NCI-H69 (cell line): ENCODE measurements at regions not wholly inside any gene's neighbourhood (a gene's known extent, or its start where the extent isn't known, plus 50 kb on each side); places are given as distances from the start of the nearest gene placed in this dataset.
"Not testable (repeated sequence)": the region's sequence is repeated elsewhere in the genome, so short reads cannot be mapped to it uniquely, and the experiment has no call there.

ENCODE experiments used
- DNase-seq: peaks from one replicate; lab custom pipeline; 2025; lab: John Stamatoyannopoulos, UW

DNA sequence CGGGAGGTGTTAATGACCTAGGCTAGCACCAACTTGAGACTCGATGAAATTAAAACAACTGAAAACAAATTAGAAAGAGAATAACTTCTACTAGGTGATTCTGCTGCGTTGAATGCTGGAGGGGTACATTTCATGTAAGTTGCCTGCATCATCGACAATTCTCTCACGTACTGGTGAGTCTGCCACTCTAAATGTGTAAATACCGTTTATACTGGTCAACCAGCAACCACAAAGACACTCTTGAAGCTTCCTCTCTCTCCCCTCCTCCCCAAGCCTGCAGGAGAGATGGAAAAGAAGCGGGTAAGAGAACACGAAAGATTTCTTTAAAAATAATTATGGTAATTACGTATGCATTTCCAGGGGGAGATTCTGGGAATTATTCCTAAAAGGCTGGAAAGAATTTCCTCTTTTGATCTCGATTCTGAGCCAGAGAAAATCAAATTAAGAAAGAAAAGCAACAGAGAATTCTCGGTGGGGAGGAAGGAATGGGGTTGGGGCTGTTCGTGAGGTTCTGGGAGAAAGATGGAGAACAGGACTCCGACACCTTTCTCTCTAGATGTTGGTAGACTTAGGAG, 68.6 kb upstream of the MRTFB start:
- DNase-seq = peak; percentile 14

DNA sequence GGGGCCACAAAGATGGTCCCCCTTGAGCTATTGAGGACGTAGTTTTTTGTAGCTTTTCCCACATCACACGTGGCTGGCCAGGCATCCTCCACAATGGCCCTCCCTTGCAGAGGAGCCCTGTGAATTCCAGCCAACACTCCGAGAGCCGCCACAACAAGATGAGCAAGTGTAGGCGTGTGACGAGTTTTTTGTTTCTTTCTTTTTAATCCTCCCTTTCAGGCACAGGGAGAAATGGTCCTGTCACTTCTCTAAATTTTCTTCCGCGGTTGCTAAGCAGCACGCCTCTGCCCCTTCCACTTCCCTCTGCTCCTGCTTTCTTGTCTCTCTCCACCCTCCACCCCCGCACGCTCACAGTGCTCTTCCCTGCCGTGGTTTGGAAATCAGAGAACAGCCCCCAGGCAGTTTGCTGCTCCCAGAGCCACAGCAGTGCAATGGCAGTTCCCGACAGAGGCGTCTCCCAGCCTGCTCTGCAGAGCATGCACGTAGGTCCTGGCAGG, 68.0 kb upstream of the MRTFB start:
- DNase-seq = peak; percentile 90

- no peak for DNase-seq
Observed at GRCh38 chr16:14004031-14004728, 66.9 kb upstream of the MRTFB start.

- no peak for DNase-seq
Observed at GRCh38 chr16:14004729-14005315, 66.3 kb upstream of the MRTFB start.

DNA sequence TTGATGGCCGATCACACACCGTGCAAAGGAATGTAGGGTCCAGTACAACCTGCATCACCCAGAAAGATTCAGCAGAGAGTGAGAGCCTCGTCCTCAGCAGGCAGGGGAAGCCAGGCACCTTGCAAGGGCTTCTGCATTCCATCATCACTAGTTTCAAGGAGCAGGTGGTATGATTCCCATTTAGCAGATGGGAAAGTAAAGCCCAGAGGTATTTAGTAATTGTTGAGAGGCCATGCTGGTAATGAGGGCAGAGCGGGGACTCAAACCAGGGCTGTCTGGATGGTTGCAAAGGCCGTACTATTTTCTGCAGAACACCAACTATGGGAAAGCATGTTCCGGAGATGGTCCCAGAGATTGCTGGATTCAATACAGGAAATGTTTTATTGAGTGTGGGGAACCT, 65.8 kb upstream of the MRTFB start:
- no peak for DNase-seq

DNA sequence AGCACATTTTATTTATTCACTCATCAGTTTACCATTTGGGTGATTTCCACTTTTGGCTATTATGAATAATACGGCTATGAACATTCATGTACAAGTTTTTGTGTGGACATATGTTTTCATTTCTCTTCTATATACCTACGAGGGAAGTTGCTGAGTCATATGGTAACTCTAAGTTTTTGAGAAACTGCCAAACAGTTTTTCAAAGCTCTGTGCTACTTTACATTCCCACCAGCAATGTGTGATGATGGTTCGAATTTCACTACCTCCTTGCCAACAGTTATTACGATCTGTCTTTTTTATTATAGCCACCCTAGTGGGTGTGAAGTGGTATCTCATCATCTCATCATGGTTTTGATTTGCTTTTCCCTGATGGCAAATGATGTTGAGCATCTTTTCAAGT, 63.7 kb upstream of the MRTFB start:
- DNase-seq = peak; percentile 69

DNA sequence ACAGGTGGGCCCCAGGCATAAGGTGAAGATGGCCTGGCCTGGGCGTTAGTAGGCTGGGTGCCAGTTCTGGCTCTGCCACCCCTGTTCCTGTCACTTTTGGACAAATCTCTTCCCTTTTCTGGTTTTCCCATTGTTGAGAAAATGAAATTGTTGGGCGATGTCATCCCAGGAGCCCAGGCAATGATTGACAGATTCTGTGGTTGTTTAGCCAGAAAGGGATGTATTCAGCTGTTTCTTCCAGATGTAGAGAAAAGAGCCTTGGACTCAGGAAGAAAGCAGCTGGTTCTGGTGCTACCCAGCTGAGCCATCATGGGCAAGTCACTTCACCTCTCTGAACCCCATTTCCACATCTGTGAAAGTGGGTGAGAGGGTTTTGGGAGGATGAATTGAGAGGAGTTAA, 60.1 kb upstream of the MRTFB start:
- no peak for DNase-seq

- DNase-seq = peak; percentile 38
Observed at GRCh38 chr16:14011846-14012245, 59.3 kb upstream of the MRTFB start.

GRCh38 chr16:14013145-14013570, 58.0 kb upstream of the MRTFB start:
- no peak for DNase-seq

DNA sequence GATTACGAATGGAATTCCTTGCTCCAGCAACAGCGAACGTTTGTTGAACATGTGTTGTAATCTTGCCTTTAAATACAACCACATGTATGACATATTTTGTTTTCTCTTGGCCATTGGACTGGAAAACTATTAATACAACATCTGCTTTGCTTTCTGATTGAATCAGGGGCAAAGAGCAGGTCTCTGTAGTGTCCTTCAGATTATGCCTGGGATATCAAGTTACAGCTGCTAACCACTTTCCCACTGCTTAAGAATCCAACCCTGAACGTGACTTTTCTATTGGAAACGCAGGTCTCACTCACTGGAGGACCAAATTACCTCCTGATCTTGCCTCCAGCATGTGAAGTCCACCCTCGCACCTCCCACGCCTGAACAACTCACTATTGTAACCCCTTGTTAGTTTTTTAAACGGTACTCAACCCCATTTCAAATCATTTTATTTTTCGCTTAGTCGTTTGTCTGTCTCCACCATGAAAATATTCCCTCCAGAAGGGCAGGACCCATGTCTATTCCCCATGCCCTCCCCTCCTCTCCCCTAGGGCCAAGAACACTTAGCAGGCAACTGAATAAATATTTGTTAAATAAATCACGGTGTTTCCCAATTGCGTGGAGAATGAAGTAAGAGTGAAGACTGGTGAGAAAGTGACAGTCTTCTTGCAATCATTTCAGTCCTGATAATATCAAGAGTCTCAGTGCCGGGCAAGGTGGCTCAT, 57.4 kb upstream of the MRTFB start:
- peak; percentile 91 for DNase-seq

GRCh38 chr16:14014284-14014625, 56.9 kb upstream of the MRTFB start:
- no peak for DNase-seq

DNA sequence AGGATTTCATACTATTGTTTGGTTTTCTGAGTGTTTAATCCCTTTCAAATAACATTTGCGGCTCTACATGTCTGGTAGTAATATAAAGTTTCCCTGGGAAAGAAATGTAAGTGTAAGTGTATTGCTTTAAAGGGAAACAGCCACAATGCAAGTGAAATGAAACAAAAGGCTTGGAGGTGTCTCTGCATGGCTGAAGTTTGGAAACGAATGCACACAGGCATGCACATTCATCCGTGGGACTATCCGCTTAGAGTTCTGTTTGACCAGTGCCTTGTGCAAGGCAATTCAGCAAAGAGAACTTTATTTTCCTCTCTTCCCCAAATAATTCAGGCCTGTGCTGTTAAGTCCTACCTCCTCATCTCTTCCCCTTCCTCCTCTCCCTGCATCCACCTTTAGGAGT, 56.1 kb upstream of the MRTFB start:
- no peak for DNase-seq

DNA sequence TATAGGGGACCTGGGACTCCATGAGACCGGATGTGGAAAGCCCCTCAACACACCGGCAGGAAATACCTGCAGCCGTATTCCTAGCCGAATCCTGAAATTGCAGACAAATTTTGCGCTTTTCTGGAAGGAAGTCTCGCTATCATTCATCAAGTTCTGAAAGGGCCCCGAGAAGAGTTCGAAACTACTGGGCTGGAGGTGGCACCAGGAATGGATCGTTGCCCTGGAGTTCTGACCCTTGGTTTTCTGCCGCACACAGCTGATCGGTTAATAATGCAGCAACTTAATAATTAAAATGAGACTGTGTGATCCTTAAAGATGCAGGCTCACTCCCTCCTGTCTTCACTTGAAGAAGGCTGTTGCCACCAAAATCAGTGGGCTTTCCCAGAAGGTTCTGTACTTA, 55.7 kb upstream of the MRTFB start:
- no peak for DNase-seq

DNA sequence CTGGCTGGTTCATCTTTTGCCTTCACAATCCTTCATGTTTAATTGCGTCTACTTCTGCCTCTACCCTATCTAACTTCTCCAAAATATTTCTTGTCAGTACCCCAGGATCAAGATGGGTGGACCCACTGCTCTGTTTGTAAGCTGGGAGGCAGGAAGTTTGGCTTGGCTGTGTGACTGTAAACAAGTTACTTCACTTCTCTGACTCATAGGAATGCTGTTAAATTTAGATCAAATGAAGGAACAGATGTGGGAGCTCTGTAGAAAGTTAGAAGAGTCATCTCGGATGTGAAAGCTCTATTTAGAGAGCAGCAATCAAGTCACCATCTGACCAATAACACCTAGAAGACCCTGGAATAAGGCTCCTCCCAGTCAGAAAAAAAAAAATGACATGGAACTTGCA, 55.2 kb upstream of the MRTFB start:
- DNase-seq = no peak

GRCh38 chr16:14016362-14016761, 54.8 kb upstream of the MRTFB start:
- DNase-seq = not testable (repeated sequence)

- no peak for DNase-seq
Observed at GRCh38 chr16:14017886-14018285, 53.2 kb upstream of the MRTFB start.

DNA sequence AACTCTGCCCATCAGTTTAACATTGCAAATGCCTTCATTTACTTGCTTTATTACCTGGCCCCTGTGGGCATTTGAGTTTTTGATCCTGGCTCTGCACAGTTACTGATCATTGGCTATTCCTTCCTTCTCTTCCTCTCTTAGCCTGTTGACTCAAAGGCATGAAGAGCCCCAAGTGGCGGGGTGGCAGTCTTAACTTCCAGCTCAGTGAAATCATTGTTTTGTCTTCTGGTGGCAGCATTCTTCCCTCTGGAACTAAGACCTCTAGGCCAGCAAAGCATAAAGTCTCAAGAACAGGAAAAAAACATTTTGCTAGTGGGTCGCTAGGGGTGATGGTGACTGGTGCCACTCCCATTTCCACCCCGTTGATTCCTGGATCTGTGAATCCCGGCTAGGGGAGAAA, 52.3 kb upstream of the MRTFB start:
- DNase-seq = no peak

DNA sequence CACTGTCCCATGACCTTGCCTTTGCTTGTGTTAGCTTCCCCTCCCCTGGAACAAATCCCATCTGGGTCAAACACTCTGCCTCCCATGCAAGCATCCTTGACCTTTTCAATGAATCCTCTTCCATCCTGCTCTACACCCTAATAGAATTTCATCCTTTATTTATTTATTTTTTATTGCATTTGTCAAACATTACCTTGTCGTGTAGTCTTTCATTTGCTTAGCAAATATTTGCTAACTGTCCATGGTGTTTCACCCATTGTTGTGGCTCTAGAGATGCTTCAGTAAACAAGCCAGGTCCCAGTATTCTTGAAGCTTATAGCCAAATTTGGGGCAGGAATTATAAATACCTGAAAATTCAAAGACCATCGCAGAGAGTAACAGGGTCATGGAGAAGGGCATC, 51.0 kb upstream of the MRTFB start:
- DNase-seq = peak; percentile 73
